Stomach (tissue), 8 donors: ENCODE measurements at regions not wholly inside any gene's neighbourhood (a gene's known extent, or its start where the extent isn't known, plus 50 kb on each side); places are given as distances from the start of the nearest gene placed in this dataset.
A peak's percentile ranks its signal among the peaks of the same experiment; 100 is the strongest.

ENCODE experiments used
- DNase-seq, 2 donors: peaks; one replicate each; pipeline versions ENCODE4 v3.0.0 to v3.0.0-alpha.2; 2013 to 2019
- H3K27ac ChIP-seq, 5 donors: fragments of 200-600 bp in 4 of 5; sonication (generic) in 4 of 5; one replicate each; pipeline ENCODE4 v1.5.1; 2013 to 2019; ENCODE audit warnings: mild to moderate bottlenecking in 1 of 5, moderate library complexity in 1 of 5
- H3K27me3 ChIP-seq, 3 donors: fragments of 200-600 bp; sonication (generic); one replicate each; pipeline ENCODE4 v1.5.1; 2017 to 2019; ENCODE audit warnings: mixed run types in 1 of 3
- H3K36me3 ChIP-seq, 4 donors: fragments of 200-600 bp; sonication (generic); 1 replicate in 3 of 4; 2 replicates in 1 of 4; pipeline ENCODE4 v1.5.1; 2016 to 2019
- H3K4me1 ChIP-seq, 4 donors: fragments of 200-600 bp; sonication (generic); one replicate each; pipeline ENCODE4 v1.5.1; 2016 to 2019
- H3K4me3 ChIP-seq, 4 donors: fragments of 200-600 bp; sonication (generic) in 3 of 4; one replicate each; pipeline ENCODE4 v1.5.1; 2016 to 2019; ENCODE audit warnings: mild to moderate bottlenecking in 1 of 4
- H3K9me3 ChIP-seq, 4 donors: fragments of 200-600 bp; sonication (generic); one replicate each; pipeline ENCODE4 v1.5.1; 2016 to 2019
- EP300 ChIP-seq: sonication (generic); formaldehyde crosslinking; IDR thresholded peaks from one replicate; pipeline ENCODE4 v1.6.1; 2017; ENCODE audit warnings: antibody characterized with exemption
- POLR2A ChIP-seq, 4 donors: fragments of 450-650 bp; IDR thresholded peaks; one replicate each; pipeline ENCODE4 v1.6.1; 2016; ENCODE audit warnings: antibody characterized with exemption in 4 of 4, control low read depth in 2 of 4, mild to moderate bottlenecking in 1 of 4, moderate library complexity in 1 of 4
- POLR2AphosphoS5 ChIP-seq, 3 donors: sonication (generic); formaldehyde crosslinking; IDR thresholded peaks; one replicate each; pipeline ENCODE4 v1.6.1; 2016; ENCODE audit warnings: antibody characterized with exemption in 3 of 3
- WGBS, 5 donors: extraction: QIAGEN DNeasy Blood & Tissue Kit in 3 of 5; methylation state at CpG; one replicate each; pipeline versions ENCODE4 v1.1.5 to v1.1.7; 2013 to 2018; 5-methylcytosine and 5-hydroxymethylcytosine counted together
- intact Hi-C: fragments of 100-400 bp; cut with DNase I; formaldehyde crosslinking; loops from one replicate; pipeline ENCODE4 v1.15.1; 2023; ENCODE audit warnings: low total_unique reads
- TF ChIP-seq, protein P1 (sequence below), 7 experiments: fragments of 450-650 bp in 4 of 7; fragments of 200-600 bp in 3 of 7; sonication (generic) in 3 of 7; IDR thresholded peaks; one replicate each; pipeline ENCODE4 v1.5.1; 2016 to 2019; ENCODE audit warnings: antibody characterized with exemption in 7 of 7, control low read depth in 2 of 7, mild to moderate bottlenecking in 1 of 7
- donor health status: healthy with polysubstance abuse.
- donor health status: Bipolar disorder and iron deficiency.
- donor health status: healthy.

DNA sequence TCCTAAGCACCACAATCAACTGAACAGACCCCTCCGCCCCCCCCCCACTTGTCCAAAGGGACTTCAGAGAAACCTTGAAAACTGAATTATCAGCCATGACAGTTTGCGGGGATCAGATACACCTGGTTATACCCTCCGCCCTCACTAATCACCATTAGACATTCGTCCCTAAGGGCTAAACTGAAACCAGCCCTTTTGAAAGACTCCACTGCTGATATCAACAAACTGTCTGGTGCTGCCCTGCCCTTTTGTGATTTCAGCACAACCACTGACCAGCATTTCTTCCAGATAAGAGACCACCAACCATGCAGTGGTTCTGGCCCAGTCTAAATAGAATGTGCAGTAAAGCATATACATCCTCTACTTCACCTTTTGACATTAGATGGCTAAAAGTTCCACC is 1422.9 kb downstream of the EFNB2 start:
- WGBS, 5 donors = 80 to 92% (median 89%) methylated on average over 4 of the region's 4 CpGs
- Histone ChIP-seq H3K4me1 (no peaks in the 10 kb centered on the region), H3K27ac (no peak overlapping the region), H3K36me3 (no peaks in the 10 kb centered on the region), H3K27me3 (no peaks in the 10 kb centered on the region), H3K4me3 (no peak overlapping the region), H3K9me3 (peaks cover 0 to 12% (median 4%) of the 10 kb centered on the region in 4 donors)
- TF ChIP-seq, protein P1, sequence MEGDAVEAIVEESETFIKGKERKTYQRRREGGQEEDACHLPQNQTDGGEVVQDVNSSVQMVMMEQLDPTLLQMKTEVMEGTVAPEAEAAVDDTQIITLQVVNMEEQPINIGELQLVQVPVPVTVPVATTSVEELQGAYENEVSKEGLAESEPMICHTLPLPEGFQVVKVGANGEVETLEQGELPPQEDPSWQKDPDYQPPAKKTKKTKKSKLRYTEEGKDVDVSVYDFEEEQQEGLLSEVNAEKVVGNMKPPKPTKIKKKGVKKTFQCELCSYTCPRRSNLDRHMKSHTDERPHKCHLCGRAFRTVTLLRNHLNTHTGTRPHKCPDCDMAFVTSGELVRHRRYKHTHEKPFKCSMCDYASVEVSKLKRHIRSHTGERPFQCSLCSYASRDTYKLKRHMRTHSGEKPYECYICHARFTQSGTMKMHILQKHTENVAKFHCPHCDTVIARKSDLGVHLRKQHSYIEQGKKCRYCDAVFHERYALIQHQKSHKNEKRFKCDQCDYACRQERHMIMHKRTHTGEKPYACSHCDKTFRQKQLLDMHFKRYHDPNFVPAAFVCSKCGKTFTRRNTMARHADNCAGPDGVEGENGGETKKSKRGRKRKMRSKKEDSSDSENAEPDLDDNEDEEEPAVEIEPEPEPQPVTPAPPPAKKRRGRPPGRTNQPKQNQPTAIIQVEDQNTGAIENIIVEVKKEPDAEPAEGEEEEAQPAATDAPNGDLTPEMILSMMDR (IDR thresholded peaks at IDR 0.05) = no peak
- TF ChIP-seq POLR2AphosphoS5 (IDR thresholded peaks at IDR 0.05) (no peak), EP300 (no peak), POLR2A (IDR thresholded peaks at IDR 0.05) (no peak)
- no peak for DNase-seq
- intact Hi-C loops = no loop called here

DNA sequence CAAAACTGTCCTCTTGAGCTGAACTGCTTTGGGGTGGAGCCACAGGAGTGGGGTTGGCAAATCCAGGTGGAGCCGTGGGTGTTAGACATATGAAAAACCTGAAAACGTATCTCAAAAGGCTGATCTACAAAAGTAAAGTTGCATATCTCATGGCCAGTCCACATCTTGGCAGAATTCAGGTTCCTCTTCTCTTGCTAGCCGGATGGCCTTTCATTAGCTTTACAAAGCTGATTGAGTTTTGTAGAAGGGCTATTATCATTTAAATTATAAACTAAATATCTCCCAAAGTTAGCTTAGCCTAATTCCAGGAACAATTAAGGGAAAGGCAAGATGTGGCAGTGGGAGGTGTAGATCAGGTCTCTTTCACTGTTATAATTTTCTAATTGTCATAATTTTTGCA is 1427.7 kb downstream of the EFNB2 start:
- TF ChIP-seq, protein P1 (IDR thresholded peaks at IDR 0.05) = no peak
- TF ChIP-seq POLR2AphosphoS5 (IDR thresholded peaks at IDR 0.05) = no peak
- no peak for TF ChIP-seq EP300
- Histone ChIP-seq H3K4me1 (no peaks in the 10 kb centered on the region), H3K9me3 (no peaks in the 10 kb centered on the region), H3K27me3 (no peaks in the 10 kb centered on the region), H3K4me3 (no peak overlapping the region), H3K27ac (no peak overlapping the region), H3K36me3 (no peaks in the 10 kb centered on the region)
- no peak for DNase-seq
- intact Hi-C loops = no loop called here
- 82 to 94% (median 86%) methylated on average over 3 of the region's 3 CpGs for WGBS, 5 donors

GRCh38 chr13:105105471-105105870 is 1430.0 kb downstream of the EFNB2 start:
- no peak for TF ChIP-seq POLR2A (IDR thresholded peaks at IDR 0.05)
- TF ChIP-seq, protein P1 (IDR thresholded peaks at IDR 0.05) = no peak
- no peak for TF ChIP-seq POLR2AphosphoS5 (IDR thresholded peaks at IDR 0.05)
- no peak for TF ChIP-seq EP300
- H3K27me3 ChIP-seq = no peaks in the 10 kb centered on the region
- H3K27ac ChIP-seq = no peak overlapping the region
- intact Hi-C loops = no loop called here
- WGBS, 5 donors = 79 to 89% (median 85%) methylated on average over 4 of the region's 4 CpGs
- H3K36me3 ChIP-seq = no peaks in the 10 kb centered on the region
- no peaks in the 10 kb centered on the region for H3K9me3 ChIP-seq
- H3K4me1 ChIP-seq = no peaks in the 10 kb centered on the region
- no peak for DNase-seq
- no peak overlapping the region for H3K4me3 ChIP-seq

DNA sequence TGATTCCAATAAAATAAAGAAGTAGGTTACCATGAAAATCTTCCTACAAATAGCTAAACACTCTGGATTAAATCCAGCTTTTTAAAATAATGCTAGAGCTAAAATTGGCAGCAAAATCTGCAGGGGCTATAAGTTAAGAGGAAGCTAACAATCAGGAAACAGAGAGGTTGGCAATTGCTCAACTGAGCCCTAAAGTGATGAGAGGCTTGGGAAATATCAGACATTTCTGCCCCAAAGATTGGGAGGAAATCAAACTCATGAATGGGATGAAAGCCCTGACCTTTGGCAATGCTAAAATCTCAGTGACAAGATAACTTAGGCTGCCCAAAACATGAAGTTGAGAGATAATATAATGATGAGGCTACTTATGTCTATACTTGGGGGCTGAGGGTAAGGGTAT is 1437.9 kb downstream of the EFNB2 start:
- Histone ChIP-seq H3K4me3 (no peak overlapping the region), H3K9me3 (no peaks in the 10 kb centered on the region), H3K27ac (no peak overlapping the region), H3K4me1 (no peaks in the 10 kb centered on the region), H3K36me3 (no peaks in the 10 kb centered on the region), H3K27me3 (no peaks in the 10 kb centered on the region)
- intact Hi-C loops = no loop called here
- TF ChIP-seq POLR2A (IDR thresholded peaks at IDR 0.05) = no peak
- TF ChIP-seq, protein P1 (IDR thresholded peaks at IDR 0.05) = no peak
- TF ChIP-seq EP300 = no peak
- TF ChIP-seq POLR2AphosphoS5 (IDR thresholded peaks at IDR 0.05) = no peak
- peak in 1 of 2 donors; percentile 8 for DNase-seq
